GM23338 (cell line): ENCODE measurements at regions not wholly inside any gene's neighbourhood (a gene's known extent, or its start where the extent isn't known, plus 50 kb on each side); places are given as distances from the start of the nearest gene placed in this dataset.

Source experiments
- ATAC-seq: fragments of 200-7000 bp; cut with Tn5 transposase; 3 replicates; pipeline ENCODE4 v1.9.1; 2020
- DNase-seq: peaks from one replicate; pipeline ENCODE4 v3.0.0-alpha.2; 2015; ENCODE audit warnings: low spot score
- H2AFZ ChIP-seq: fragments of 200-600 bp; sonication (generic); 2 replicates; pipeline ENCODE4 v1.8.0; 2016; ENCODE audit warnings: antibody characterized with exemption, mild to moderate bottlenecking, moderate library complexity
- H3F3A ChIP-seq: fragments of 200-600 bp; sonication (generic); replicated peaks from 2 replicates; pipeline ENCODE4 v1.8.0; 2017; ENCODE audit warnings: antibody characterized with exemption, mixed run types, low read depth
- H3K27ac ChIP-seq: fragments of 200-600 bp; sonication (generic); 2 replicates; pipeline ENCODE4 v1.6.1; 2016; ENCODE audit warnings: low read depth
- H3K27me3 ChIP-seq: fragments of 200-600 bp; sonication (generic); 2 replicates; pipeline ENCODE4 v1.8.0; 2016; ENCODE audit warnings: mild to moderate bottlenecking, mixed run types, moderate library complexity; ENCODE audit not compliant: insufficient read depth
- H3K36me3 ChIP-seq: fragments of 200-600 bp; sonication (generic); 2 replicates; pipeline ENCODE4 v1.8.0; 2016; ENCODE audit warnings: mild to moderate bottlenecking; ENCODE audit not compliant: insufficient read depth
- H3K4me1 ChIP-seq: fragments of 200-600 bp; sonication (generic); 2 replicates; pipeline ENCODE4 v1.8.0; 2016; ENCODE audit warnings: mild to moderate bottlenecking, moderate library complexity; ENCODE audit not compliant: insufficient read depth
- H3K4me2 ChIP-seq: fragments of 200-600 bp; sonication (generic); 2 replicates; pipeline ENCODE4 v1.7.1; 2017; ENCODE audit warnings: mixed run types
- H3K4me3 ChIP-seq: fragments of 200-600 bp; sonication (generic); 2 replicates; pipeline ENCODE4 v1.6.1; 2016; ENCODE audit warnings: mixed run types
- H3K79me2 ChIP-seq: fragments of 200-600 bp; sonication (generic); replicated peaks from 2 replicates; pipeline ENCODE4 v1.8.0; 2017; ENCODE audit warnings: mild to moderate bottlenecking; ENCODE audit not compliant: insufficient read depth
- H3K9me2 ChIP-seq: fragments of 200-600 bp; sonication (generic); 2 replicates; pipeline ENCODE4 v1.8.0; 2017; ENCODE audit not compliant: insufficient read depth
- H4K20me1 ChIP-seq: fragments of 200-600 bp; sonication (generic); replicated peaks from 2 replicates; pipeline ENCODE4 v1.8.0; 2017; ENCODE audit warnings: mild to moderate bottlenecking; ENCODE audit not compliant: insufficient read depth
- H3K27ac Mint-ChIP-seq: 2 replicates; pipeline ENCODE4 v1.8.0; 2020; ENCODE audit warnings: inconsistent platforms, mild to moderate bottlenecking, moderate library complexity, mixed read lengths
- H3K27me3 Mint-ChIP-seq: 3 replicates; pipeline ENCODE4 v1.8.0; 2022; ENCODE audit warnings: low read depth, mild to moderate bottlenecking, moderate library complexity, mixed read lengths, inconsistent platforms; ENCODE audit not compliant: insufficient read depth, poor library complexity
- H3K36me3 Mint-ChIP-seq: 3 replicates; pipeline ENCODE4 v1.8.0; 2021; ENCODE audit warnings: low read depth, mild to moderate bottlenecking, inconsistent platforms, moderate library complexity, mixed read lengths
- H3K4me1 Mint-ChIP-seq: 3 replicates; pipeline ENCODE4 v1.8.0; 2020; ENCODE audit warnings: mild to moderate bottlenecking, inconsistent platforms, mixed read lengths
- H3K4me3 Mint-ChIP-seq: 3 replicates; pipeline ENCODE4 v1.8.0; 2021; ENCODE audit warnings: moderate library complexity, mild to moderate bottlenecking, inconsistent platforms, mixed read lengths
- H3K9me3 Mint-ChIP-seq: 3 replicates; pipeline ENCODE4 v1.8.0; 2020; ENCODE audit warnings: moderate library complexity, mild to moderate bottlenecking, inconsistent platforms, mixed read lengths
- CREB1 ChIP-seq: fragments of 250-450 bp; sonication (Bioruptor Pico); IDR thresholded peaks from 2 replicates; pipeline ENCODE4 v1.5.0; 2020; ENCODE audit warnings: low read depth, mild to moderate bottlenecking, moderate library complexity
- ETS1 ChIP-seq: IDR thresholded peaks from 2 replicates; pipeline ENCODE4 v1.6.1; 2016; ENCODE audit warnings: antibody characterized with exemption
- EZH2 ChIP-seq: fragments of 200-600 bp; sonication (generic); IDR thresholded peaks from one replicate; pipeline ENCODE4 v1.8.0; 2017; ENCODE audit warnings: antibody characterized with exemption, mild to moderate bottlenecking, low read depth; ENCODE audit not compliant: unreplicated experiment
- EZH2phosphoT487 ChIP-seq: fragments of 200-600 bp; sonication (generic); IDR thresholded peaks from one replicate; pipeline ENCODE4 v1.8.1; 2018; ENCODE audit warnings: antibody characterized with exemption; ENCODE audit not compliant: unreplicated experiment
- JUNB ChIP-seq: IDR thresholded peaks from one replicate; pipeline ENCODE4 v1.6.1; 2016; ENCODE audit warnings: antibody characterized with exemption; ENCODE audit not compliant: unreplicated experiment
- NANOG ChIP-seq: IDR thresholded peaks from 2 replicates; pipeline ENCODE4 v1.6.1; 2016; ENCODE audit warnings: antibody characterized with exemption, borderline replicate concordance
- POLR2AphosphoS5 ChIP-seq: IDR thresholded peaks from 2 replicates; pipeline ENCODE4 v1.6.1; 2016; ENCODE audit warnings: antibody characterized with exemption, low read depth
- ZNF114 ChIP-seq: fragments of 250-450 bp; sonication (Bioruptor Pico); IDR thresholded peaks from 2 replicates; pipeline ENCODE4 v1.5.0; 2020; ENCODE audit warnings: mild to moderate bottlenecking, moderate library complexity
- ZNF331 ChIP-seq: fragments of 250-450 bp; sonication (Bioruptor Pico); IDR thresholded peaks from 2 replicates; pipeline ENCODE4 v1.5.0; 2020; ENCODE audit warnings: low read depth, mild to moderate bottlenecking, moderate library complexity
- ZNF462 ChIP-seq: fragments of 250-450 bp; sonication (Bioruptor Pico); IDR thresholded peaks from 2 replicates; pipeline ENCODE4 v1.5.0; 2020; ENCODE audit warnings: mild to moderate bottlenecking, moderate library complexity
- TF ChIP-seq, protein P1 (sequence below), 2 experiments: fragments of 200-600 bp in 1 of 2; sonication (generic) in 1 of 2; conservative IDR thresholded peaks; 2 replicates each; pipeline versions ENCODE4 v1.5.1 to v1.6.1; 2016 to 2017; ENCODE audit warnings: antibody characterized with exemption in 2 of 2, low read depth in 2 of 2, mild to moderate bottlenecking in 2 of 2, moderate library complexity in 1 of 2
- TF ChIP-seq, protein P2 (sequence below): IDR thresholded peaks from one replicate; pipeline ENCODE4 v1.6.1; 2018; ENCODE audit warnings: antibody characterized with exemption; ENCODE audit not compliant: unreplicated experiment

- peaks cover 7% of the 10 kb centered on the region; the same call in 1 of the 2 replicates for H3K9me2 ChIP-seq
- no peaks in the 10 kb centered on the region for H3K36me3 ChIP-seq
- no peak for ATAC-seq
- no peaks in the 10 kb centered on the region for H4K20me1 ChIP-seq
- H2AFZ ChIP-seq, result no peak overlapping the region
- H3K4me1 Mint-ChIP-seq, result no peaks in the 10 kb centered on the region
- H3K27ac Mint-ChIP-seq, result no peak overlapping the region
- H3K36me3 Mint-ChIP-seq, result no peaks in the 10 kb centered on the region
- H3K27ac ChIP-seq, result no peak overlapping the region
- no peaks in the 10 kb centered on the region for H3K27me3 ChIP-seq
- no peaks in the 10 kb centered on the region for H3F3A ChIP-seq
- DNase-seq, result no peak
- H3K27me3 Mint-ChIP-seq, result no peaks in the 10 kb centered on the region
- peaks cover 43% of the 10 kb centered on the region for H3K9me3 Mint-ChIP-seq
- no peaks in the 10 kb centered on the region for H3K79me2 ChIP-seq
- TF ChIP-seq ZNF331 (CRISPR knock-in tag) (no peak), CREB1 (CRISPR knock-in tag) (no peak), JUNB (no peak), ETS1 (no peak), POLR2AphosphoS5 (no peak), EZH2 (no peak), NANOG (no peak), ZNF114 (no peak), EZH2phosphoT487 (no peak), ZNF462 (no peak)
- TF ChIP-seq, protein P1, sequence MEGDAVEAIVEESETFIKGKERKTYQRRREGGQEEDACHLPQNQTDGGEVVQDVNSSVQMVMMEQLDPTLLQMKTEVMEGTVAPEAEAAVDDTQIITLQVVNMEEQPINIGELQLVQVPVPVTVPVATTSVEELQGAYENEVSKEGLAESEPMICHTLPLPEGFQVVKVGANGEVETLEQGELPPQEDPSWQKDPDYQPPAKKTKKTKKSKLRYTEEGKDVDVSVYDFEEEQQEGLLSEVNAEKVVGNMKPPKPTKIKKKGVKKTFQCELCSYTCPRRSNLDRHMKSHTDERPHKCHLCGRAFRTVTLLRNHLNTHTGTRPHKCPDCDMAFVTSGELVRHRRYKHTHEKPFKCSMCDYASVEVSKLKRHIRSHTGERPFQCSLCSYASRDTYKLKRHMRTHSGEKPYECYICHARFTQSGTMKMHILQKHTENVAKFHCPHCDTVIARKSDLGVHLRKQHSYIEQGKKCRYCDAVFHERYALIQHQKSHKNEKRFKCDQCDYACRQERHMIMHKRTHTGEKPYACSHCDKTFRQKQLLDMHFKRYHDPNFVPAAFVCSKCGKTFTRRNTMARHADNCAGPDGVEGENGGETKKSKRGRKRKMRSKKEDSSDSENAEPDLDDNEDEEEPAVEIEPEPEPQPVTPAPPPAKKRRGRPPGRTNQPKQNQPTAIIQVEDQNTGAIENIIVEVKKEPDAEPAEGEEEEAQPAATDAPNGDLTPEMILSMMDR (conservative IDR thresholded peaks at IDR 0.05; ENCODE audit: low read depth in 2 of 2), result no peak
- TF ChIP-seq, protein P2, sequence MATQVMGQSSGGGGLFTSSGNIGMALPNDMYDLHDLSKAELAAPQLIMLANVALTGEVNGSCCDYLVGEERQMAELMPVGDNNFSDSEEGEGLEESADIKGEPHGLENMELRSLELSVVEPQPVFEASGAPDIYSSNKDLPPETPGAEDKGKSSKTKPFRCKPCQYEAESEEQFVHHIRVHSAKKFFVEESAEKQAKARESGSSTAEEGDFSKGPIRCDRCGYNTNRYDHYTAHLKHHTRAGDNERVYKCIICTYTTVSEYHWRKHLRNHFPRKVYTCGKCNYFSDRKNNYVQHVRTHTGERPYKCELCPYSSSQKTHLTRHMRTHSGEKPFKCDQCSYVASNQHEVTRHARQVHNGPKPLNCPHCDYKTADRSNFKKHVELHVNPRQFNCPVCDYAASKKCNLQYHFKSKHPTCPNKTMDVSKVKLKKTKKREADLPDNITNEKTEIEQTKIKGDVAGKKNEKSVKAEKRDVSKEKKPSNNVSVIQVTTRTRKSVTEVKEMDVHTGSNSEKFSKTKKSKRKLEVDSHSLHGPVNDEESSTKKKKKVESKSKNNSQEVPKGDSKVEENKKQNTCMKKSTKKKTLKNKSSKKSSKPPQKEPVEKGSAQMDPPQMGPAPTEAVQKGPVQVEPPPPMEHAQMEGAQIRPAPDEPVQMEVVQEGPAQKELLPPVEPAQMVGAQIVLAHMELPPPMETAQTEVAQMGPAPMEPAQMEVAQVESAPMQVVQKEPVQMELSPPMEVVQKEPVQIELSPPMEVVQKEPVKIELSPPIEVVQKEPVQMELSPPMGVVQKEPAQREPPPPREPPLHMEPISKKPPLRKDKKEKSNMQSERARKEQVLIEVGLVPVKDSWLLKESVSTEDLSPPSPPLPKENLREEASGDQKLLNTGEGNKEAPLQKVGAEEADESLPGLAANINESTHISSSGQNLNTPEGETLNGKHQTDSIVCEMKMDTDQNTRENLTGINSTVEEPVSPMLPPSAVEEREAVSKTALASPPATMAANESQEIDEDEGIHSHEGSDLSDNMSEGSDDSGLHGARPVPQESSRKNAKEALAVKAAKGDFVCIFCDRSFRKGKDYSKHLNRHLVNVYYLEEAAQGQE, result no peak
- H3K4me3 Mint-ChIP-seq, result no peak overlapping the region
- no peak overlapping the region for H3K4me3 ChIP-seq
- no peak overlapping the region for H3K4me2 ChIP-seq
- H3K4me1 ChIP-seq, result no peaks in the 10 kb centered on the region
Measured at GRCh38 chr22:34669001-34669400, 397.0 kb upstream of the ISX start.
